ENCODE measurements at regions not wholly inside any gene's neighbourhood (a gene's known extent, or its start where the extent isn't known, plus 50 kb on each side); places are given as distances from the start of the nearest gene placed in this dataset.
A peak's percentile ranks its signal among the peaks of the same experiment; 100 is the strongest.

DNA sequence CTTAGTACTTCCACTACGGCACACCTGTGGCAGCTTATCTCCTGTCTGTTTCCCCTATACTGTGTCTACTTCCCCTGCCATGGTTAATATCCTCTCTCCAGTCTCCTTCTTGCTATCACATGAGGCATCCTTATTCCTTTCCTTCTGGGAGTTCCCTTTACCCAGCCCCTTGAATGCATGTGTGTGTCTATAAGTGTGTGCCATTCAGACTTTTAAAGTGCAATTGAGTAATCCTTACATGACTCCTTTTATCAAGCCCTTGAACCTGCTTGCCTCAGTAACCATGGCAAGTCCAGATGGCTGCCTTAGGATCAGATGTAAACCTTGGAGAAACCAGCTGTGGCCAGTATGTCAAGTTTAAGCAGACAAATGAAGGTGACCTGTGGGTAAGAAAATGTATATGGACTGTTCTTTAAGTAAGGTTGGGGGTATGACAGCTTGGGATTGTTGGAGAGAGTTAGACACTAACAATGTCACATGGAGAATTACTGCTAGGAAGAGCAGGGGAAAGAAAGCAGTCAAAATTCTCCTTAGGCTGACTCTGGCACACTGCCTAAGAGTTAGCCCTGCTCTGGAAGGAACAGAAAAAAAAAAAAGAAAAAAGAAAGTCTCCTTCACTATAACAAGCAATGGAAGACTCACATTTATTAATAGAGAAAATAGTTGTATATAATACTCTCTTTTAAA, 142.1 kb downstream of the HINT1 start:
- H3K36me3 Mint-ChIP-seq = no peaks in the 10 kb centered on the region
- ATAC-seq (ENCODE audit: low read depth in 2 of 2) = no peak
- peaks cover 4% of the 10 kb centered on the region for H3K27me3 ChIP-seq (ENCODE audit: control insufficient read depth, insufficient read depth, low read length)
- peaks cover 11% of the 10 kb centered on the region for H3K27me3 Mint-ChIP-seq
- peaks cover 0 to 6% (median 0%) of the 10 kb centered on the region in 7 donors for H3K9me3 Mint-ChIP-seq
- H3K27ac ChIP-seq (ENCODE audit: insufficient read depth, low read length, poor library complexity, severe bottlenecking) = no peak overlapping the region
- H3K4me1 Mint-ChIP-seq = peaks cover 0 to 3% (median under 1%) of the 10 kb centered on the region in 4 donors
- H3K4me1 ChIP-seq (ENCODE audit: control insufficient read depth, insufficient read depth, low read length, poor library complexity, severe bottlenecking) = no peaks in the 10 kb centered on the region
- DNase-seq = no peak
- H3K4me3 Mint-ChIP-seq = no peak overlapping the region
- no peak overlapping the region for H3K4me3 ChIP-seq (ENCODE audit: low read depth, low read length)
- H3K36me3 ChIP-seq (ENCODE audit: control insufficient read depth, insufficient read depth, low read length) = no peaks in the 10 kb centered on the region
- no peaks in the 10 kb centered on the region for H3K9me3 ChIP-seq (ENCODE audit: control insufficient read depth in 2 of 2, low read length in 2 of 2)
- H3K27ac Mint-ChIP-seq = no peak overlapping the region

DNA sequence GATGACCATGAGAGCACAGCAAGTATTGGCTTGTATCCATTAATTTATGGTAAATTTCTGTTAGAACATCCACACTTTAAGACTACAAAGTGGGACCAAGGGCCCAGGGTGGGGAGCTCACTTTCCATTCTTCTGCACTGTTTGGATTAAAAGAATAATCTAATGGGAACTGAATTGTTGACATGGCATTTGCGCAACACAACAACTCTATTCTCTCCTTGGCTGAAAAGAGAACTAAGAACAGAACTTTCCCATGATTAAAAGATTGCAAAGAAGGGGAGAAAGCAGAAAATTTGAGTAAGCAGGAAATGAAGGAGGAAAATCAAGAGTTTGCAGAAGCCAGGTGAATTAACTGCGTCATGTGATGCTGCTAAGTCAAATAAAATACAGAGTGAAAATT, 143.4 kb downstream of the HINT1 start:
- Histone ChIP-seq H3K9me3 (ENCODE audit: control insufficient read depth in 2 of 2, low read length in 2 of 2) (no peaks in the 10 kb centered on the region), H3K36me3 (ENCODE audit: control insufficient read depth, insufficient read depth, low read length) (no peaks in the 10 kb centered on the region), H3K4me1 (ENCODE audit: control insufficient read depth, insufficient read depth, low read length, poor library complexity, severe bottlenecking) (no peaks in the 10 kb centered on the region), H3K27me3 (ENCODE audit: control insufficient read depth, insufficient read depth, low read length) (peaks cover 4% of the 10 kb centered on the region), H3K4me3 (ENCODE audit: low read depth, low read length) (no peak overlapping the region), H3K27ac (ENCODE audit: insufficient read depth, low read length, poor library complexity, severe bottlenecking) (no peak overlapping the region)
- H3K4me1 Mint-ChIP-seq = peaks cover 6 to 16% (median 10%) of the 10 kb centered on the region in 4 donors
- no peaks in the 10 kb centered on the region for H3K36me3 Mint-ChIP-seq
- no peak for DNase-seq
- H3K4me3 Mint-ChIP-seq = no peak overlapping the region
- H3K9me3 Mint-ChIP-seq = peaks cover 0 to 9% (median 1%) of the 10 kb centered on the region in 7 donors
- no peak for ATAC-seq (ENCODE audit: low read depth in 2 of 2)
- H3K27ac Mint-ChIP-seq = no peak overlapping the region
- peaks cover 11% of the 10 kb centered on the region for H3K27me3 Mint-ChIP-seq

DNA sequence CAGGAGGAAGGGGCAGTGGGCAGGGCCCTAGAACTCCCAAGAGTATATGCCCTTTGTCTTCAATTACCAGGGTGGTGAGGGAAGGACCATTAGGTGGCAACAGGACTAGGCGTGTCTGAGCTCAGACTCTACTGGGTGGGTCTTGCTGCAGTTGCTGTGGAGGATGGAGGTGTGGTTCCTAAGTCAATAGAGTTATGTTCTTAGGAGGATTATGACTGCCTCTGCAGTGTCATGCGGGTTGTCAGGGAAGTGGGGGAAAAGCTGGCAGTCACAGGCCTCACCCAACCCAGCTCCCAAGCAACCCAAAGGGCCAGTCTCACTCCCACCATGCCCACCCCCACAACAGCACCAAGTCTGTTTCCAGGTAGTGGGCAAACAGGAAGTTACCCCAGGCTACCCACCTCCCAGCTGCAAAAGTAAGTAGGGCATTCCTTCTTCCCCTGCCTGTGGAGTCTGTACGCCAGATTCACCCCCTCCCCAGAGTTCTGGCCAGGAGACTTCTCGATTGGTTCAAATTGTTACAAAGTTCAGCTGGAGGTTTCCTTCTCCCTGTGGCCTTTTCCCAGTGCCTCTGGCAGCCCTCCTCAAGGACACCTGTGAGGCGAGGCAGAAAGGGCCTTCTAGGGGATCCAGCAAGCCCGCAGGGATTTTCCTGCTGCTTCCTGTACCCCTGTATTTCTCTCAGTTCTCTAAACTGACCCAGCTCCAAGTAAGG, 145.3 kb downstream of the HINT1 start:
- H3K4me1 Mint-ChIP-seq = peaks cover 7 to 27% (median 13%) of the 10 kb centered on the region in 4 donors

DNA sequence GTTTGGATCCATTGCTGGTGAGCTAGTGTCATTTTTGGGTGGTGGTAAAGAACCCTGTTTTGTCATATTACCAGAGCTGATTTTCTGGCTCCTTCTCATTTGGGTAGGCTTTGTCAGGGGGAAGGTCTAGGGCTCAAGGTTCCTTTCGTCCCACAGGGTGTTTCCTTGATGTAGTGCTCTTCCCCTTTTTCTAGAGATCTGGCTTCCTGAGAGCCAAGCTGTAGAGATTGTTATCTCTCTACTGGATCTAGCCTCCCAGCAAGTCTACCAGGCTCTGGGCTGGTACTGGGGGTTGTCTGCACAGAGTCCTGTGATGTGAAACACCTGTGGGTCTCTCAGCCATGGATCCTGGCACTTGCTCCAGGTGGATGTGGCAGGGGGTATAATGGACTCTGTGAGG, 145.9 kb downstream of the HINT1 start:
- Histone ChIP-seq H3K36me3 (ENCODE audit: control insufficient read depth, insufficient read depth, low read length) (no peaks in the 10 kb centered on the region), H3K27ac (ENCODE audit: insufficient read depth, low read length, poor library complexity, severe bottlenecking) (no peak overlapping the region), H3K4me1 (ENCODE audit: control insufficient read depth, insufficient read depth, low read length, poor library complexity, severe bottlenecking) (no peaks in the 10 kb centered on the region), H3K4me3 (ENCODE audit: low read depth, low read length) (no peak overlapping the region), H3K9me3 (ENCODE audit: control insufficient read depth in 2 of 2, low read length in 2 of 2) (no peaks in the 10 kb centered on the region), H3K27me3 (ENCODE audit: control insufficient read depth, insufficient read depth, low read length) (peaks cover 4% of the 10 kb centered on the region)
- Mint-ChIP-seq H3K4me1 (peaks cover 7 to 27% (median 13%) of the 10 kb centered on the region in 4 donors), H3K36me3 (peaks cover 4% of the 10 kb centered on the region), H3K27me3 (peaks cover 15% of the 10 kb centered on the region), H3K9me3 (peaks cover 0 to 15% (median 1%) of the 10 kb centered on the region in 7 donors), H3K27ac (no peak overlapping the region), H3K4me3 (no peak overlapping the region)
- ATAC-seq (ENCODE audit: low read depth in 2 of 2) (no peak), DNase-seq (no peak)

More for the DNA sequence above, 145.3 kb downstream of the HINT1 start:
- Histone ChIP-seq H3K27ac (ENCODE audit: insufficient read depth, low read length, poor library complexity, severe bottlenecking) (no peak overlapping the region), H3K9me3 (ENCODE audit: control insufficient read depth in 2 of 2, low read length in 2 of 2) (no peaks in the 10 kb centered on the region), H3K4me1 (ENCODE audit: control insufficient read depth, insufficient read depth, low read length, poor library complexity, severe bottlenecking) (no peaks in the 10 kb centered on the region), H3K27me3 (ENCODE audit: control insufficient read depth, insufficient read depth, low read length) (peaks cover 4% of the 10 kb centered on the region), H3K4me3 (ENCODE audit: low read depth, low read length) (no peak overlapping the region), H3K36me3 (ENCODE audit: control insufficient read depth, insufficient read depth, low read length) (no peaks in the 10 kb centered on the region)
- Mint-ChIP-seq H3K36me3 (peaks cover 4% of the 10 kb centered on the region), H3K27ac (no peak overlapping the region), H3K27me3 (peaks cover 18% of the 10 kb centered on the region), H3K4me3 (no peak overlapping the region), H3K9me3 (peaks cover 0 to 15% (median 1%) of the 10 kb centered on the region in 7 donors)
- DNase-seq = peak in 1 of 3 donors; percentile 30
- no peak for ATAC-seq (ENCODE audit: low read depth in 2 of 2)

DNA sequence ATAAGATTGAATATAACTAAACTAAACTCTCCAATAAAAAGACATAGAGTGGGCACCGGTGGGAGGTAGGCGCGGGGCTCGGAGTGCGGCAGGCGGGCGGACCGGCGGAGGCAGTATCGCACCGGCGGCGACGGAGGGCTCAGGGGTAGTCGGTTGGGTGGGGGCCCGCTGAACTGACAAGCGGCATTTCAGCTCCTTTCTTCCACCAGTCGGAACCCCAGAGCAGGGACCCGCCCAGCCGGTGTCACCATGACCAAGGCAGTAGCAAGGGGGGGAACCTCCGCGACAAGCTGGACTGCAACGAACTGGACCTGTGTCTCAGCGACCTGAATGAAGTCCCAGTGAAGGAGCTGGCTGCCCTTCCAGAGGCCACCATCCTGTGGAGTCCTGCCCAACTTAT, 156.7 kb downstream of the HINT1 start:
- H3K27ac ChIP-seq (ENCODE audit: insufficient read depth, low read length, poor library complexity, severe bottlenecking) = no peak overlapping the region
- Mint-ChIP-seq H3K27ac (no peak overlapping the region), H3K9me3 (peaks cover 0 to 4% (median 0%) of the 10 kb centered on the region in 7 donors), H3K36me3 (no peaks in the 10 kb centered on the region), H3K4me3 (no peak overlapping the region), H3K27me3 (peaks cover 17% of the 10 kb centered on the region), H3K4me1 (no peaks in the 10 kb centered on the region)
- ATAC-seq (ENCODE audit: low read depth in 2 of 2) = no peak
- peaks cover 4% of the 10 kb centered on the region for H3K27me3 ChIP-seq (ENCODE audit: control insufficient read depth, insufficient read depth, low read length)
- H3K4me3 ChIP-seq (ENCODE audit: low read depth, low read length) = no peak overlapping the region
- H3K4me1 ChIP-seq (ENCODE audit: control insufficient read depth, insufficient read depth, low read length, poor library complexity, severe bottlenecking) = no peaks in the 10 kb centered on the region
- H3K36me3 ChIP-seq (ENCODE audit: control insufficient read depth, insufficient read depth, low read length) = no peaks in the 10 kb centered on the region
- no peaks in the 10 kb centered on the region for H3K9me3 ChIP-seq (ENCODE audit: control insufficient read depth in 2 of 2, low read length in 2 of 2)
- no peak for DNase-seq

- Mint-ChIP-seq H3K4me3 (no peak overlapping the region), H3K27ac (no peak overlapping the region), H3K36me3 (no peaks in the 10 kb centered on the region), H3K27me3 (peaks cover 15% of the 10 kb centered on the region), H3K4me1 (no peaks in the 10 kb centered on the region), H3K9me3 (peaks cover 0 to 2% (median 0%) of the 10 kb centered on the region in 7 donors)
- Histone ChIP-seq H3K4me3 (ENCODE audit: low read depth, low read length) (no peak overlapping the region), H3K27me3 (ENCODE audit: control insufficient read depth, insufficient read depth, low read length) (peaks cover 6% of the 10 kb centered on the region), H3K9me3 (ENCODE audit: control insufficient read depth in 2 of 2, low read length in 2 of 2) (no peaks in the 10 kb centered on the region), H3K36me3 (ENCODE audit: control insufficient read depth, insufficient read depth, low read length) (no peaks in the 10 kb centered on the region), H3K27ac (ENCODE audit: insufficient read depth, low read length, poor library complexity, severe bottlenecking) (no peak overlapping the region), H3K4me1 (ENCODE audit: control insufficient read depth, insufficient read depth, low read length, poor library complexity, severe bottlenecking) (no peaks in the 10 kb centered on the region)
- ATAC-seq (ENCODE audit: low read depth in 2 of 2) = no peak
- DNase-seq = no peak
Observed at GRCh38 chr5:131005963-131006684, 158.9 kb downstream of the HINT1 start.

DNA sequence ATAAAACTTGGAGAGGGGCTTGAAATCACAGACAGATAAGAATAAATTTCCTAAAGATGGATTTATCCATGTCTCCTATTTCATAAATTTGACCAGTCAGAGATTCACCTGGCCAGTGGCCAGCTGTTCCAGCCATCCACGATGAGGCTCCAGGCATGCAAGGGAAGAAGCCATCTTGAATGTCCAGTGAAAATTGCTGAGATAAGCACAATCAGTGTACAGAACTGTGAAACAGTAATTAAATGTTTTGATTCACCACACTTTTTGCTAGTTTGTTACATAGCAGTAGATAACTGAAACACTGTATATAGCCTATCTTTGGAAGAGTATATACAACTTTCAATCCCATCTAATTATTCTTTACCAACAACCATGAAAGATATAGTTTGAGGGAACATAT, 163.5 kb downstream of the HINT1 start:
- H3K27me3 Mint-ChIP-seq = peaks cover 15% of the 10 kb centered on the region
- peaks cover 10% of the 10 kb centered on the region for H3K27me3 ChIP-seq (ENCODE audit: control insufficient read depth, insufficient read depth, low read length)
- no peaks in the 10 kb centered on the region for H3K36me3 Mint-ChIP-seq
- DNase-seq = no peak
- H3K4me1 Mint-ChIP-seq = no peaks in the 10 kb centered on the region
- H3K27ac Mint-ChIP-seq = no peak overlapping the region
- H3K36me3 ChIP-seq (ENCODE audit: control insufficient read depth, insufficient read depth, low read length) = no peaks in the 10 kb centered on the region
- no peak overlapping the region for H3K4me3 ChIP-seq (ENCODE audit: low read depth, low read length)
- H3K4me1 ChIP-seq (ENCODE audit: control insufficient read depth, insufficient read depth, low read length, poor library complexity, severe bottlenecking) = no peaks in the 10 kb centered on the region
- H3K9me3 Mint-ChIP-seq = peaks cover 0 to 3% (median 0%) of the 10 kb centered on the region in 7 donors
- H3K4me3 Mint-ChIP-seq = no peak overlapping the region
- H3K27ac ChIP-seq (ENCODE audit: insufficient read depth, low read length, poor library complexity, severe bottlenecking) = no peak overlapping the region
- no peak for ATAC-seq (ENCODE audit: low read depth in 2 of 2)
- no peaks in the 10 kb centered on the region for H3K9me3 ChIP-seq (ENCODE audit: control insufficient read depth in 2 of 2, low read length in 2 of 2)
